8988T (cell line): ENCODE measurements at regions not wholly inside any gene's neighbourhood (a gene's known extent, or its start where the extent isn't known, plus 50 kb on each side); places are given as distances from the start of the nearest gene placed in this dataset.

Source experiments
- DNase-seq: peaks from one replicate; pipeline ENCODE4 v3.0.0; 2011

GRCh38 chr6:97841763-97842162 lies 558.7 kb upstream of the MMS22L start:
- no peak for DNase-seq

GRCh38 chr6:97842521-97842920 lies 559.5 kb upstream of the MMS22L start:
- DNase-seq, result no peak

GRCh38 chr6:97849390-97849789 lies 566.4 kb upstream of the MMS22L start:
- DNase-seq, result no peak

- no peak for DNase-seq
Measured at GRCh38 chr6:97850458-97851212, 567.6 kb upstream of the MMS22L start.

DNA sequence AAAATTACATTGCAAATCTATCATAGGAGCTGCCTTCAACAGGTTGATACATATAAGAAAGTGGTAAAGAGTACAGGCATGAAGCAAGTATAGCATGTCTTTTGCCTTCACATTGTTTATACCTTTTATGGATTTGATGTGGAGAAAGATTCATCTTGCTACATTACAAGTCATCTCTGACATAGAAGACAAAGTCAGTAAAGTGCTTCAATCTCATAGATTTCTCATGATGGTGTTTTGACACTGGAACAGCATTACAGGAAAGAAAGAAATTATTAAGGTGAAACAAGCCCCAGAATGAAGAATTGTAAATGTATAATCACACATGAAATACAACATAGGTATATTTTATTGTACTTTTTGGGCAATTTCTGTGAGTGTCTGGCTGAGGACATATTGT lies 580.7 kb upstream of the MMS22L start:
- DNase-seq, result no peak

DNA sequence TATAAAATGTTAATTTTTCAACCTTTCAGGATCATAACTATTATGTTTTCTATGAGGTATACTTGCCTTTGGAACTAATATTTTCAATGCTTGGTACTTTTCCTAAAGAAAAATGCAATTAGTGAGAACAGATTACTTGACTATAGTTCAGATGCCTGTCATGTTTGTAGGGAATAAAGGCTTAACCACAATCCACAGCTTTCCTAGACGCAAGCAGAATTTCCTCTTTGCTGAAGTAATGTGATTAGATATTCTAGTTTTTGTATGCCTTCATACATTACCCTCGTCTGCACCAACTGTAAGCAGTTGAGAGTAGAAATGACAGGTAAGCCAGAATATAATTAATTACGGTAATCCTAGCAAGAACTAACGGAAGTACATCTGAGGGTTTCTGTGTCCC lies 581.4 kb upstream of the MMS22L start:
- DNase-seq, result no peak

GRCh38 chr6:97864826-97865225 lies 581.8 kb upstream of the MMS22L start:
- DNase-seq, result no peak

DNA sequence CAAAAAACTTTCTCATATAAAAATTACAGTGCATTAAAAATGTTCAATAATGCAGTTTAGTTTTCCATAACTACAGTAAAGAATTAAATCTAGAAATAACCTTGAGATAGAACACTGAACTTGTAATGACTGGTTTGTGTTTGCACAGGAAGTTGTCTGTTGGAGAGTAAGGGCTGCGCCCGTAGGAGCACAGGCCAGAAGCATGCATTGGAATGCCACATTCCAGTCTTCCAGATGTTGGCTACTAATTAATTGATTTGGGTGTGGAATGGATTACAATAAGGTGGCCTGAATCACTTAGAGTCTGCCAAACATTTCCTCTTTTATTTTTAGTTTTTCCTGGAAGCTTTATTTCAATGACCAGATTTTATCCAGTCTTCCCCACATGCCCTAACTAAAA lies 582.6 kb upstream of the MMS22L start:
- no peak for DNase-seq

DNA sequence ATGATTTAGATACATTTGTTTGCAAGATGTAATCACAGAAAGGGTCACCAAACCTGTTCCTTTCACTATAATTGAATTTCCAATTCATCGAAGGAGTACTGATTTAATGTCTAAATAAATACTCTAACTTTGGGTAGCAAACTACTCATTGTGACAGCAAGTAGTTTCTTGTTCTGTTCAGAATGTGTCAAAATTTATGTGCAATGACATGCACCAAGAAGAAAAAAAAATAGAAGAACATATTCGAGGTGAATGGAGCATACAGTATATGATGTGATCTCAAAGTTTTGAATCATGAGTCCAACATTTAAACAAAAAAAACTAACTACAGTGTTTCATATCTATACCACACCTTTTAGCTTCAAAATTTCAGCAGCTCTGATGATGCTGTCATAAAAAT lies 583.6 kb upstream of the MMS22L start:
- no peak for DNase-seq

DNA sequence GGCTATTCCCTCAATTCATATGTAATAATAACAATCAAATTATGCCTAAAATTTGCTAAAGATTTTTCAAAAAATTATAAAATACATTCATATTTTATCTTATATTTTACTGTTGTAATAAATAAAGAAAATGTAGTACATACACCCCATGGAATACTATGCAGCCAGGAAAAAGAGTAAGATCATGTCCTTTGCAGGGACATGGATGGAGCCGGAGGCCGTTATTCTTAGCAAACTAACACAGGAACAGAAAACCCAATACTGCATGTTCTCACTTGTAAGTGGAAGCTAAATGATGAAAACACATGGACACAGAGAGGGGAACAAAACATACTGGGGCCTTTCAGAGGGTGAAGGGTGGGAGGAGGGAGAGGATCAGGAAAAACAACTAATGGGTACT lies 584.2 kb upstream of the MMS22L start:
- no peak for DNase-seq

DNA sequence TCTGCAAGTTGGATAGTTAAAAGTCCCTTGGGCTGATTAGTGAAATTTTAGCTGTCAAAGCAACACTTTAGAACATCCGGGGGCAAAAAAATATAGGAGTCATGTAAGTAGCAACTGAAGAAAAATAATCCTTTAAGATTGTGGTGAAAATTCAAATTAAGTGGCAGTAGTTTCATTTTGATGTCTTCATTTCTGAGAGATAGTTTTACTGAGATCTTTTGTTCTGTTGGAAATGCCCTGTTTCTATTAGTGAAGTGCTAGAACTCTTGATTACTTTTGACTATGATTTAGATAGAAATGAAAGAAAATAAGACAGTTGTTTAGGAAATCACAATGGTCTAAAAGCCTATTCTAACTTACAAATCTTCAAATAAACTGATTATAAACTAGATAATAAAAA lies 587.3 kb upstream of the MMS22L start:
- no peak for DNase-seq

GRCh38 chr6:97876711-97877110 lies 593.7 kb upstream of the MMS22L start:
- no peak for DNase-seq

DNA sequence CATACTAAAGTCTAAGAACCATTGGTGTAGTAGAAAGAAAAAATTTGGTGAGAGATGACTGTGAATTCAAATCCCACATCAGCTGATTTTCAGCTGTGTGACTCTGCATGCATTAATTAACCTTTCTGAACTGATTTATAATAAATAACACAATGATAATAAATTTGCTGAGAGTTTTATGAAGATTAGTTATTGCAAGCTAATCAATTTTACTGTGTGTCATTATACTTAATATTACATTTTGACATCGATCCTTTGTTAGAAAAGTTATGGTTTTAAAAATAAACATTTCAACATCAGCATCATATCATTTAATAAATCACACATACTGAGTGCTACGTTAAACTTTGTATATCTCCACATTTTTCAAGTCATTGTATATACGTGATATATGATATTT lies 599.7 kb upstream of the MMS22L start:
- DNase-seq, result no peak

- DNase-seq, result no peak
Measured at GRCh38 chr6:97885325-97885724, 602.3 kb upstream of the MMS22L start.

DNA sequence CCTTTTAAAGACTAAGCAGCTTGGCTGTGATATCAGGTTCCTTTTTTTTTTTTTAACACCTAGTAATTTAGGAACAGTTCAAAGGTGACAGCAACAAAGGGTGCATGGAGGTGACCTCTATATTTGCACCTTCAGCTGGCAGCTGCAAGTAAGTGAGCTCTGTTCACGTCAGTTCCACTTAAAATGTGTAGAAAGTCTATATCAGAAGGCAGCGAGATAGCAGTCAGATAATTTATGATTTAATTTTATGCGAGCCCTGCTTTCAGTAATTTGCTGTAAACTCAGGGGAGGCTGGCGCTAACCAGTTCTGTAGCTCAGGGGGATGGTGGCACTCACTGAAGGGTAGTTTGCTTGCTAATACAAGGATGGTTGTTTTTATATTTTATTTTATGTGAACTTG lies 602.8 kb upstream of the MMS22L start:
- no peak for DNase-seq

DNA sequence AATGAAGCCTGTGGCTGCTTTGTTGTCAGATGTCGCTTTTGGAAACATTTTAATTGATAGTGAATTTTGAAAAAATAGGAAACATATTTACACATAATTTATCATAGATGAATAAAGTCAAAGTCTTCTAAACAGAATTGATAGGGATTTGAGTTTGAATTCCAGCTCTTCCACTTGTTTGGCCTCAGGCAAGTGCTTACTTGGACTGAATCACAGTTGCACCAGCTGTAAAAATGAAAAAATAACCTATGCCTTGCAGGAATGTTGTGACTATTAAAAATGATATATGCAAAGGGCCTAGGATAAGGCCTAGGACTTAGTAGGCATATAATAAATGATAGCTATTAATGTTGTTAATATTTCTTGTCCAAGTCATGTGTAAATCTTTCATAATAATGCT lies 618.5 kb upstream of the MMS22L start:
- DNase-seq, result no peak

DNA sequence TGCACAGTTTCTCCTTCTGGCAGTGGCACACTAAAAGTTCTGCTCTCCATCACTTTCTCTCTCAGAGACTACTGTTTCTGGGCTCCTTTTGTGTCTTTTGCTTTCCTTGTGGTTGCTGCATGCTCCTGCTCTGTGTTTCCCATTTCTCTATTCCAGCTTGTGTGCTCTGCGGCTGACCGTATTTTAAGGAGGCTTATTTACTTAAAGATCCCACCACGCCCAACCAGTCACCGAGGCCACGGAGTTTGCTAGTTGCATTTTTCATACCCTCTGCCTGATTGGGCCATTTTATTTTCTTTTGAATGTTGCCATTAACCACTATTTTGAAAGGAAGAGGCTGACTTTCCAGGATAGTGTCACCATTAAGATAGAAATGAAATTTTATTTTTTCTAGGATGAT lies 626.4 kb upstream of the MMS22L start:
- no peak for DNase-seq

DNA sequence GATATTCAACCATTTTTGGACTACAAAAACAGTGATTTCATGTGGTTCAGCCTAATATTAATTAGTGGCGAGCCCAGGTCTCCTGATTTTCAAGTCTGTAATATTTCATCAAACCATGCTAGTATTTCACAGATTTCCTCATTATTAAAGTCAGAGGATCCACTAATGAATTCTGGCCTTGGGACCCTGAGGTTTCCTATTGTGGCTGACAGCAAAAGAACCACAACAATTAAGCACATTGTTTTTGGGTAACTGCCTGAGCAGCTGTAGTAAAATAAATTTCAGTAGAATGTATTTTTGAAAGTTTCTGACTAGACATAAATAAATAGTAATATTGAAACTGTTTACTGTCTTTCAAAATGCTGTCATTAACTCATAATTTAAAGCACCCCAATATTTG lies 630.7 kb upstream of the MMS22L start:
- DNase-seq, result no peak

- DNase-seq, result no peak
Measured at GRCh38 chr6:97914912-97915311, 631.9 kb upstream of the MMS22L start.

- DNase-seq, result no peak
Measured at GRCh38 chr6:97915537-97915936, 632.5 kb upstream of the MMS22L start.

DNA sequence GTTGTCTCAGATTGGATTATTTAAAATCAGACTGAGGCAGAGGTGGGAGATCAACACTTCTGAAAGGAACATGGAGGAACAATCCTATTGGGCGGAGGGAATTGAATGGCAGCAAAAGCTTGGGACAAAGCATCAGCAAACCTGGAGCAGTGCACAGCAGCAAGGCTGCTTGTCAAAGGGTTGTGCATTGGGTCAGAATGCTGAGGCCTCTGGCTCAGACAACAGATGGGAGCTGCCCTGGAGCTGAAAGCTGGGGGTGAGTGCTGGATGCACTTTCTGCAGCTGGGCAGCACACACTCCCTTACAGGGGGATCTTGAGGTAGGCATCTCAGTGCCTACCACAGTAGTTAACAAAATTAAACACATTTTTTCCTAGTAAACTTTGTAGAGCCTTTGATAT lies 634.4 kb upstream of the MMS22L start:
- DNase-seq, result no peak

GRCh38 chr6:97919046-97919445 lies 636.0 kb upstream of the MMS22L start:
- DNase-seq, result no peak

DNA sequence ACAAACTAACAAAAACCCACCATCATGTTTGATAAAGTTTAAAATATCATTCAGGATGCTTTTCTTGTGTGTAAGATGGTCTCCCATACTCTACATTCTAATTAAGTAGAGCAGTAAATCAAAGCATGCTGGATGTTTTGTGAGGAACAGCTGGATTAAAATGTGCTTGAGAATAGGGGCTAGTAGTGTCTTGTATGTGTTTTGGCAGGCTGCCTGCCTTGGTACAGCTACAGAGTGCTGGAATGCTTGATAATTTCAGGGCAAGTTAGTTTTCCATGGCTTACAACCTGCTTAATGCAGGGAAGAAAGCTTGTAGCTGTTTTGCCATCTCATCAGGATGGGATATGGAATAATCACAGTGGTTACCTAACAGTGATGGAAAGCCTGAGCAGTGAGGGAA lies 636.6 kb upstream of the MMS22L start:
- no peak for DNase-seq

DNA sequence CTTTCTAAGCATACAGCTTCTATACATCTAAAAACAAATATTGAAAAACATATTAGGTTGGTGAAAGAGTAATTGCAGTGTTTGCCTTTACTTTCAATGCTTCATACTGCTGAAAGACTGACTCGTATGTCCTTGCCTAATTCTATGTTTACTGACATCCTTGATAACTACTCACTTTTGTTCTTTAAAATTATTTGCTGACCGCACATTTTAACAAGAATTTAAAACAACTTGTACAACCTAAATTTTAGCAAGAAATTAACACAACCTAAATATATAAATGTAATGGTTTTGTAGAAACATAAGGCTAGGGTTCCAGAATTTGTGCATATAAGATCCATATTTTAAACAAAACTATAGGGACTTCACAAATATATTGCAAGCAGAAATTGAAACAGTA lies 640.2 kb upstream of the MMS22L start:
- no peak for DNase-seq

- no peak for DNase-seq
Measured at GRCh38 chr6:97925504-97925903, 642.5 kb upstream of the MMS22L start.
